Activated CD4-positive, alpha-beta T cell treated with anti-CD3 and anti-CD28 coated beads, Interleukin-2, amount 10 ng/mL, durations not matched to agents 7 days and 5 days (primary cell): ENCODE measurements at regions not wholly inside any gene's neighbourhood (a gene's known extent, or its start where the extent isn't known, plus 50 kb on each side); places are given as distances from the start of the nearest gene placed in this dataset.

Experiments
- CTCF ChIA-PET: fragments of 350-600 bp; sonication (Branson Sonifier 250); formaldehyde crosslinking; loops from one replicate; lab custom pipeline; 2021; ENCODE audit warnings: antibody characterized with exemption; lab: Charles Lee
- POLR2A ChIA-PET: fragments of 350-600 bp; sonication (Branson Sonifier 250); formaldehyde crosslinking; loops from one replicate; lab custom pipeline; 2021; ENCODE audit warnings: antibody characterized with exemption; lab: Charles Lee
- DNase-seq: peaks from one replicate; pipeline ENCODE4 v3.0.0-alpha.2; 2020
- H3K27ac Mint-ChIP-seq: one replicate; pipeline ENCODE4 v1.8.0; 2021; ENCODE audit warnings: mild to moderate bottlenecking, moderate library complexity, mixed read lengths
- H3K27me3 Mint-ChIP-seq: one replicate; pipeline ENCODE4 v1.8.0; 2021; ENCODE audit warnings: mixed read lengths
- H3K36me3 Mint-ChIP-seq: one replicate; pipeline ENCODE4 v1.8.0; 2021; ENCODE audit warnings: low read depth, mixed read lengths
- H3K4me1 Mint-ChIP-seq: one replicate; pipeline ENCODE4 v1.8.0; 2021; ENCODE audit warnings: mixed read lengths
- H3K4me3 Mint-ChIP-seq: one replicate; pipeline ENCODE4 v1.8.0; 2021; ENCODE audit warnings: mild to moderate bottlenecking, moderate library complexity, mixed read lengths
- H3K9me3 Mint-ChIP-seq: one replicate; pipeline ENCODE4 v1.8.0; 2021; ENCODE audit warnings: mixed read lengths

- H3K36me3 Mint-ChIP-seq = no peaks in the 10 kb centered on the region
- no peak for DNase-seq
- H3K4me3 Mint-ChIP-seq = no peak overlapping the region
- H3K27me3 Mint-ChIP-seq = no peaks in the 10 kb centered on the region
- CTCF ChIA-PET = no interaction called here
- POLR2A ChIA-PET = no interaction called here
- H3K9me3 Mint-ChIP-seq = peaks cover 5% of the 10 kb centered on the region
- H3K27ac Mint-ChIP-seq = no peak overlapping the region
- no peaks in the 10 kb centered on the region for H3K4me1 Mint-ChIP-seq
These were observed 318.9 kb upstream of the PPP1R2C start for GRCh38 chrX:43096830-43097229.

- POLR2A ChIA-PET = no interaction called here
- peak overlapping the region; percentile 28 for H3K4me3 Mint-ChIP-seq
- CTCF ChIA-PET = no interaction called here
- H3K36me3 Mint-ChIP-seq = no peaks in the 10 kb centered on the region
- no peak overlapping the region for H3K27ac Mint-ChIP-seq
- H3K4me1 Mint-ChIP-seq = peaks cover 9% of the 10 kb centered on the region
- no peaks in the 10 kb centered on the region for H3K27me3 Mint-ChIP-seq
- DNase-seq = no peak
- H3K9me3 Mint-ChIP-seq = peaks cover 4% of the 10 kb centered on the region
These were observed 328.0 kb upstream of the PPP1R2C start for GRCh38 chrX:43106009-43106408.

- Mint-ChIP-seq H3K27me3 (no peaks in the 10 kb centered on the region), H3K27ac (no peak overlapping the region), H3K4me1 (peaks cover 9% of the 10 kb centered on the region), H3K9me3 (peaks cover 4% of the 10 kb centered on the region), H3K4me3 (no peak overlapping the region), H3K36me3 (no peaks in the 10 kb centered on the region)
- ChIA-PET CTCF (interaction anchor here (1.6 kb wide), 1 partner anchor 13 kb away, joined by 4 read pairs; no protein-coding TSS in a partner anchor), POLR2A (no interaction called here)
- no peak for DNase-seq
These were observed 330.9 kb upstream of the PPP1R2C start for GRCh38 chrX:43108828-43109227.

GRCh38 chrX:43121637-43122036, 343.7 kb upstream of the PPP1R2C start:
- Mint-ChIP-seq H3K27me3 (no peaks in the 10 kb centered on the region), H3K36me3 (no peaks in the 10 kb centered on the region), H3K27ac (no peak overlapping the region), H3K9me3 (no peaks in the 10 kb centered on the region), H3K4me3 (no peak overlapping the region), H3K4me1 (no peaks in the 10 kb centered on the region)
- CTCF ChIA-PET = interaction anchor here (1.6 kb wide), 1 partner anchor 13 kb away, joined by 4 read pairs; no protein-coding TSS in a partner anchor
- POLR2A ChIA-PET = no interaction called here
- DNase-seq = peak; percentile 6

GRCh38 chrX:43139645-43140044, 361.7 kb upstream of the PPP1R2C start:
- H3K27ac Mint-ChIP-seq = no peak overlapping the region
- H3K27me3 Mint-ChIP-seq = no peaks in the 10 kb centered on the region
- no peak for DNase-seq
- CTCF ChIA-PET = no interaction called here
- H3K36me3 Mint-ChIP-seq = peaks cover 2% of the 10 kb centered on the region
- H3K4me1 Mint-ChIP-seq = no peaks in the 10 kb centered on the region
- POLR2A ChIA-PET = no interaction called here
- H3K9me3 Mint-ChIP-seq = no peaks in the 10 kb centered on the region
- no peak overlapping the region for H3K4me3 Mint-ChIP-seq

- Mint-ChIP-seq H3K9me3 (no peaks in the 10 kb centered on the region), H3K4me3 (no peak overlapping the region), H3K27me3 (no peaks in the 10 kb centered on the region), H3K4me1 (no peaks in the 10 kb centered on the region), H3K27ac (no peak overlapping the region), H3K36me3 (peaks cover 2% of the 10 kb centered on the region)
- ChIA-PET CTCF (interaction anchor here (0.7 kb wide), 1 partner anchor 1107 kb away, joined by 3 read pairs; no protein-coding TSS in a partner anchor), POLR2A (no interaction called here)
- DNase-seq = no peak
These were observed 362.6 kb upstream of the PPP1R2C start for GRCh38 chrX:43140582-43140981.

- H3K36me3 Mint-ChIP-seq = no peaks in the 10 kb centered on the region
- no peaks in the 10 kb centered on the region for H3K4me1 Mint-ChIP-seq
- no peaks in the 10 kb centered on the region for H3K9me3 Mint-ChIP-seq
- CTCF ChIA-PET = no interaction called here
- no peak for DNase-seq
- H3K4me3 Mint-ChIP-seq = no peak overlapping the region
- POLR2A ChIA-PET = no interaction called here
- no peaks in the 10 kb centered on the region for H3K27me3 Mint-ChIP-seq
- H3K27ac Mint-ChIP-seq = no peak overlapping the region
These were observed 363.9 kb upstream of the PPP1R2C start for GRCh38 chrX:43141885-43142284.

- Mint-ChIP-seq H3K4me3 (no peak overlapping the region), H3K27ac (no peak overlapping the region), H3K36me3 (no peaks in the 10 kb centered on the region), H3K27me3 (no peaks in the 10 kb centered on the region), H3K9me3 (peaks cover 6% of the 10 kb centered on the region), H3K4me1 (peaks cover 5% of the 10 kb centered on the region)
- no peak for DNase-seq
- ChIA-PET POLR2A (no interaction called here), CTCF (no interaction called here)
These were observed 370.3 kb upstream of the PPP1R2C start for GRCh38 chrX:43148305-43148704.

- Mint-ChIP-seq H3K9me3 (peaks cover 8% of the 10 kb centered on the region), H3K4me3 (no peak overlapping the region), H3K4me1 (peaks cover 4% of the 10 kb centered on the region), H3K27ac (no peak overlapping the region), H3K27me3 (no peaks in the 10 kb centered on the region), H3K36me3 (no peaks in the 10 kb centered on the region)
- ChIA-PET POLR2A (no interaction called here), CTCF (no interaction called here)
- no peak for DNase-seq
These were observed 387.5 kb upstream of the PPP1R2C start for GRCh38 chrX:43165343-43165920.

- Mint-ChIP-seq H3K4me1 (peaks cover 4% of the 10 kb centered on the region), H3K27ac (no peak overlapping the region), H3K36me3 (no peaks in the 10 kb centered on the region), H3K9me3 (peaks cover 8% of the 10 kb centered on the region), H3K4me3 (no peak overlapping the region), H3K27me3 (no peaks in the 10 kb centered on the region)
- ChIA-PET CTCF (no interaction called here), POLR2A (no interaction called here)
- no peak for DNase-seq
These were observed 388.9 kb upstream of the PPP1R2C start for GRCh38 chrX:43166874-43167273.

GRCh38 chrX:43175434-43175833, 397.5 kb upstream of the PPP1R2C start:
- no peaks in the 10 kb centered on the region for H3K27me3 Mint-ChIP-seq
- H3K4me1 Mint-ChIP-seq = no peaks in the 10 kb centered on the region
- no peak overlapping the region for H3K27ac Mint-ChIP-seq
- POLR2A ChIA-PET = no interaction called here
- no peaks in the 10 kb centered on the region for H3K36me3 Mint-ChIP-seq
- no peak for DNase-seq
- peaks cover 8% of the 10 kb centered on the region for H3K9me3 Mint-ChIP-seq
- CTCF ChIA-PET = no interaction called here
- H3K4me3 Mint-ChIP-seq = no peak overlapping the region

GRCh38 chrX:43176686-43177085, 398.7 kb upstream of the PPP1R2C start:
- Mint-ChIP-seq H3K27ac (no peak overlapping the region), H3K36me3 (no peaks in the 10 kb centered on the region), H3K9me3 (peaks cover 8% of the 10 kb centered on the region), H3K4me1 (no peaks in the 10 kb centered on the region), H3K4me3 (no peak overlapping the region), H3K27me3 (no peaks in the 10 kb centered on the region)
- no peak for DNase-seq
- POLR2A ChIA-PET = no interaction called here
- CTCF ChIA-PET = interaction anchor here (0.6 kb wide), 1 partner anchor 1238 kb away, joined by 3 read pairs; no protein-coding TSS in a partner anchor

- no peaks in the 10 kb centered on the region for H3K36me3 Mint-ChIP-seq
- no peaks in the 10 kb centered on the region for H3K4me1 Mint-ChIP-seq
- no peak overlapping the region for H3K27ac Mint-ChIP-seq
- H3K4me3 Mint-ChIP-seq = no peak overlapping the region
- no peak for DNase-seq
- ChIA-PET CTCF (interaction anchor here (0.6 to 1.0 kb wide), 2 partner anchors 11 to 1252 kb away, joined by 3 read pairs; no protein-coding TSS in a partner anchor), POLR2A (no interaction called here)
- H3K27me3 Mint-ChIP-seq = no peaks in the 10 kb centered on the region
- H3K9me3 Mint-ChIP-seq = no peaks in the 10 kb centered on the region
These were observed 410.3 kb upstream of the PPP1R2C start for GRCh38 chrX:43188296-43188695.

GRCh38 chrX:43211570-43211969, 433.6 kb upstream of the PPP1R2C start:
- Mint-ChIP-seq H3K27me3 (peaks cover 1% of the 10 kb centered on the region), H3K36me3 (peaks cover 2% of the 10 kb centered on the region), H3K4me1 (no peaks in the 10 kb centered on the region), H3K9me3 (peaks cover 10% of the 10 kb centered on the region), H3K27ac (no peak overlapping the region), H3K4me3 (no peak overlapping the region)
- CTCF ChIA-PET = no interaction called here
- no peak for DNase-seq
- POLR2A ChIA-PET = no interaction called here
